ENCODE measurements at regions not wholly inside any gene's neighbourhood (a gene's known extent, or its start where the extent isn't known, plus 50 kb on each side); places are given as distances from the start of the nearest gene placed in this dataset.

DNA sequence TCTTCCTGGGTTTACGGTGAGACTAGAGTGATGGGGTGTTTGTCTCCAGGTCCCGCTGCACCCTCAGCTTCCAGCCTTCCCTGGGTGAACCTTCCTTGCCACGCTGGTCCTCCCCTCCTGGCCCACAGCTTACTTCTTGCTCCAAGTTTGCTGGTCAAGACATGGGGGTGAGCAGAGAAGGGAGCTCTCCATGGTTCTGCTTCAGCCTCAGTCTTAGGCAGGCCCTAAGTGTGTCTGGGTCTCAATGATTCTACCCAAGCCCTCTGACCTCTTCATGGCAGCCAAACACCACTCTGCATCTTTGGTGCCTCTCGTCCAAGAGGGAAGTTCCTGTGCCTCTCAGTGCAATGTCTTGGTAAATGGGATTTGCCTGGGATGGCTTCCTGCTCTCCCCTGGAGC lies 356.5 kb upstream of the KLF6 start:
- no peaks in the 10 kb centered on the region for H4K20me1 ChIP-seq (ENCODE audit: control insufficient read depth, insufficient read depth, low read length, poor library complexity, severe bottlenecking)
- peaks cover 3 to 11% of the 10 kb centered on the region in 2 donors for H3K4me1 ChIP-seq (ENCODE audit: control insufficient read depth in 2 of 2, insufficient read depth in 2 of 2, low read length in 2 of 2)
- Mint-ChIP-seq H3K4me1 (peaks cover 10% of the 10 kb centered on the region), H3K9me3 (ENCODE audit: insufficient read depth) (peaks cover 7% of the 10 kb centered on the region), H3K27ac (no peak overlapping the region), H3K4me3 (no peak overlapping the region), H3K27me3 (no peaks in the 10 kb centered on the region)
- no peak overlapping the region for H3K9ac ChIP-seq (ENCODE audit: low read length)
- WGBS (ENCODE audit: insufficient coverage), result 90% methylated on average over 2 of the region's 4 CpGs
- no peak overlapping the region for H3K4me2 ChIP-seq (replicated peaks; ENCODE audit: low read depth, low read length, poor library complexity, severe bottlenecking)
- no peaks in the 10 kb centered on the region for H3K36me3 ChIP-seq (replicated peaks in 1 of 2; ENCODE audit: control extremely low read depth in 1 of 2, control insufficient read depth in 1 of 2, extremely low read depth in 1 of 2, insufficient read depth in 2 of 2, low read length in 1 of 2)
- no peak for ATAC-seq (ENCODE audit: low read depth)
- intact Hi-C loops (cut with micrococcal nuclease), result no loop called here
- H3K9me3 ChIP-seq (ENCODE audit: control extremely low read depth in 1 of 3, control insufficient read depth in 2 of 3, insufficient read depth in 1 of 3, low read length in 2 of 3), result peaks cover 0 to 18% (median 11%) of the 10 kb centered on the region in 3 donors
- no peak overlapping the region for H3K4me3 ChIP-seq (ENCODE audit: control extremely low read depth in 1 of 5, extremely low read depth in 1 of 5, insufficient read depth in 1 of 5, low read depth in 2 of 5, low read length in 4 of 5)
- CTCF ChIA-PET, result interaction anchor here (0.6 kb wide), 1 partner anchor 13 kb away, joined by 3 read pairs; no protein-coding TSS in a partner anchor
- H3K27ac ChIP-seq (ENCODE audit: low read length in 2 of 2), result no peak overlapping the region
- no peak for DNase-seq
- H3K79me2 ChIP-seq (ENCODE audit: control insufficient read depth, insufficient read depth, low read length), result no peaks in the 10 kb centered on the region
- POLR2A ChIA-PET, result no interaction called here
- TF ChIP-seq EZH2 (IDR thresholded peaks at IDR 0.05; ENCODE audit: borderline replicate concordance, insufficient read depth, low read depth, low read length, poor library complexity, severe bottlenecking), result no peak
- no peak for TF ChIP-seq CTCF (IDR thresholded peaks at IDR 0.05)
- H2AFZ ChIP-seq (ENCODE audit: insufficient read depth, low read depth, low read length, poor library complexity, severe bottlenecking), result no peak overlapping the region
- no peaks in the 10 kb centered on the region for H3K27me3 ChIP-seq (replicated peaks in 1 of 4; ENCODE audit: control extremely low read depth in 1 of 4, control insufficient read depth in 3 of 4, insufficient read depth in 4 of 4, low read length in 3 of 4)

DNA sequence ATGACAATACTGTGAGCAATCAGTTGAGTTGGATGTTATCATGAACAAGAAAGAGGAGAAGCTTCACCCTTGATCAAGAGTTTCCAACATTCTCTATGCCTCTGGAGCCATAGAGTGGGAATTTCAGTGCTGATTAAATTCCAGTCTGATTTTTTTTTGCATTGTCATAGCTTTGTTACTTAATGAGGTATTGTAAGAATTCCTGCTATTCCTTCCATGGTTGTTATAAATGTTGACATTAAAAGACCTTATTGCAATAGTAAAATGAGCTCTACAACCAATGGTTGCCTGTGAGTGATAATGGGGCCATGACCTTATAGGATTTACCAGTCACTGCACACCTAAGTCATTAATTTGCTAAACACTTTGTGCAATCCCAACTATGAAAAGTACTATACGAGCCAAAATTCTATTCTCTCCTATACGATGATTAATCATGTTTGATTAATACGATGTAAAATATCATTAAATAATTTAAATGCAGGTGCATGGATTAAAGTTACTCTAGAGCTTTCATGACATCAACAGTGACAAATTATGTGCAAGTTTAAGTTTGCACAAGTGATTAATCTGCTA lies 353.2 kb upstream of the KLF6 start:
- Histone ChIP-seq H3K79me2 (ENCODE audit: control insufficient read depth, insufficient read depth, low read length) (no peaks in the 10 kb centered on the region), H3K27me3 (replicated peaks in 1 of 4; ENCODE audit: control extremely low read depth in 1 of 4, control insufficient read depth in 3 of 4, insufficient read depth in 4 of 4, low read length in 3 of 4) (no peaks in the 10 kb centered on the region), H3K27ac (ENCODE audit: low read length in 2 of 2) (no peak overlapping the region), H4K20me1 (ENCODE audit: control insufficient read depth, insufficient read depth, low read length, poor library complexity, severe bottlenecking) (no peaks in the 10 kb centered on the region), H3K4me1 (ENCODE audit: control insufficient read depth in 2 of 2, insufficient read depth in 2 of 2, low read length in 2 of 2) (peaks cover 20 to 27% of the 10 kb centered on the region in 2 donors), H3K9me3 (ENCODE audit: control extremely low read depth in 1 of 3, control insufficient read depth in 2 of 3, insufficient read depth in 1 of 3, low read length in 2 of 3) (peaks cover 0 to 18% (median 11%) of the 10 kb centered on the region in 3 donors), H3K36me3 (replicated peaks in 1 of 2; ENCODE audit: control extremely low read depth in 1 of 2, control insufficient read depth in 1 of 2, extremely low read depth in 1 of 2, insufficient read depth in 2 of 2, low read length in 1 of 2) (no peaks in the 10 kb centered on the region), H3K9ac (ENCODE audit: low read length) (no peak overlapping the region), H3K4me2 (replicated peaks; ENCODE audit: low read depth, low read length, poor library complexity, severe bottlenecking) (no peak overlapping the region), H3K4me3 (ENCODE audit: control extremely low read depth in 1 of 5, extremely low read depth in 1 of 5, insufficient read depth in 1 of 5, low read depth in 2 of 5, low read length in 4 of 5) (no peak overlapping the region), H2AFZ (ENCODE audit: insufficient read depth, low read depth, low read length, poor library complexity, severe bottlenecking) (no peak overlapping the region)
- DNase-seq (no peak), ATAC-seq (ENCODE audit: low read depth) (no peak)
- Mint-ChIP-seq H3K27me3 (no peaks in the 10 kb centered on the region), H3K4me3 (no peak overlapping the region), H3K27ac (no peak overlapping the region), H3K4me1 (peaks cover 30% of the 10 kb centered on the region), H3K9me3 (ENCODE audit: insufficient read depth) (peaks cover 7% of the 10 kb centered on the region)
- TF ChIP-seq EZH2 (IDR thresholded peaks at IDR 0.05; ENCODE audit: borderline replicate concordance, insufficient read depth, low read depth, low read length, poor library complexity, severe bottlenecking) (no peak), CTCF (IDR thresholded peaks at IDR 0.05) (no peak)
- intact Hi-C loops (cut with micrococcal nuclease), result loop anchor here (10.0 kb wide), 3 partner anchors 47 to 653 kb away; no protein-coding TSS in a partner anchor
- no CpG with 5 or more reads among the region's 3 CpGs for WGBS (ENCODE audit: insufficient coverage)
- ChIA-PET POLR2A (no interaction called here), CTCF (no interaction called here)

All from B cell (primary cell).